HCT116 (cell line): ENCODE measurements at regions not wholly inside any gene's neighbourhood (a gene's known extent, or its start where the extent isn't known, plus 50 kb on each side); places are given as distances from the start of the nearest gene placed in this dataset.

Experiments
- ATAC-seq: fragments of 200-7000 bp; cut with Tn5 transposase; 2 replicates; pipeline ENCODE4 v1.9.1; 2020; ENCODE audit warnings: mild to moderate bottlenecking, moderate library complexity
- BruUV-seq: library from RNA; stranded (reverse); fragments of 400-500 nt; replicated peaks from 2 replicates; lab custom pipeline; 2021; lab: Mats Ljungman, UMichigan
- CTCF ChIA-PET: fragments of 300-600 bp; sonication (Branson Sonifier 250); formaldehyde crosslinking; loops from one replicate; lab custom pipeline; 2021; ENCODE audit warnings: antibody characterized with exemption; lab: Charles Lee
- POLR2A ChIA-PET: fragments of 300-600, 350-600 bp; sonication (Branson Sonifier 250); formaldehyde crosslinking; loops from one replicate; lab custom pipeline; 2021; ENCODE audit warnings: antibody characterized with exemption; lab: Charles Lee
- RAD21 ChIA-PET, 2 experiments: fragments of 300-600 bp; sonication (Branson Sonifier 250); formaldehyde crosslinking; loops; one replicate each; lab custom pipeline; 2023; ENCODE audit warnings: low total read pairs in 2 of 2; ENCODE audit not compliant: uncharacterized antibody in 2 of 2, unreplicated experiment in 2 of 2, low non-redundant PET in 1 of 2; lab: Charles Lee
- DNase-seq: peaks from one replicate; pipeline ENCODE4 v3.0.0-alpha.2; 2010; ENCODE audit warnings: low read depth, low spot score
- H2AFZ ChIP-seq: fragments of 200-600 bp; shearing (Covaris generic), sonication (generic); 2 replicates; pipeline ENCODE4 v1.6.1; 2017; ENCODE audit warnings: low read depth, mixed run types, mixed read lengths, antibody characterized with exemption, low read length; ENCODE audit not compliant: poor library complexity, severe bottlenecking
- H3K27ac ChIP-seq: 2 replicates; pipeline ENCODE4 v1.5.1; 2012; ENCODE audit warnings: low read depth, low read length
- H3K27me3 ChIP-seq: fragments of 200-600 bp; sonication (generic); 2 replicates; pipeline ENCODE4 v1.6.1; 2016; ENCODE audit warnings: mixed run types, low read length, mixed read lengths; ENCODE audit not compliant: insufficient read depth
- H3K36me3 ChIP-seq, 2 experiments: fragments of 200-500 bp in 1 of 2; fragments of 200-600 bp in 1 of 2; sonication (Bioruptor generic) in 1 of 2; sonication (generic) in 1 of 2; 2 replicates each; pipeline versions ENCODE4 v1.5.1 to v1.6.1; 2014 to 2016; ENCODE audit warnings: low read length in 2 of 2, inconsistent platforms in 1 of 2, mixed read lengths in 1 of 2, mixed run types in 1 of 2; ENCODE audit not compliant: insufficient read depth in 2 of 2, control insufficient read depth in 1 of 2
- H3K4me1 ChIP-seq, 2 experiments: fragments of 200-600 bp in 1 of 2; sonication (generic) in 1 of 2; 2 replicates each; pipeline versions ENCODE4 v1.5.1 to v1.6.1; 2012 to 2017; ENCODE audit warnings: low read length in 2 of 2, inconsistent platforms in 1 of 2, mild to moderate bottlenecking in 1 of 2, mixed read lengths in 1 of 2, mixed run types in 1 of 2, moderate library complexity in 1 of 2; ENCODE audit not compliant: insufficient read depth in 2 of 2, control insufficient read depth in 1 of 2
- H3K4me2 ChIP-seq: fragments of 200-600 bp; sonication (generic); 2 replicates; pipeline ENCODE4 v1.6.1; 2017; ENCODE audit warnings: mixed run types, low read length, mixed read lengths
- H3K4me3 ChIP-seq, 2 experiments: fragments of 200-600 bp in 1 of 2; sonication (generic) in 1 of 2; replicated peaks in 1 of 2; 2 replicates each; pipeline ENCODE4 v1.5.1; 2011 to 2016; ENCODE audit warnings: low read length in 2 of 2, control low read depth in 1 of 2, low read depth in 1 of 2, mild to moderate bottlenecking in 1 of 2, mixed read lengths in 1 of 2, mixed run types in 1 of 2
- H3K79me2 ChIP-seq: fragments of 200-600 bp; sonication (generic); 2 replicates; pipeline ENCODE4 v1.6.1; 2017; ENCODE audit warnings: mild to moderate bottlenecking, mixed run types, low read length, moderate library complexity, mixed read lengths; ENCODE audit not compliant: insufficient read depth
- H3K9ac ChIP-seq: fragments of 200-600 bp; sonication (generic); 2 replicates; pipeline ENCODE4 v1.6.1; 2016; ENCODE audit warnings: low read length, mixed read lengths
- H3K9me2 ChIP-seq: fragments of 200-600 bp; sonication (generic), shearing (Covaris generic); 2 replicates; pipeline ENCODE4 v1.6.1; 2017; ENCODE audit warnings: mixed run types, mild to moderate bottlenecking, moderate library complexity; ENCODE audit not compliant: insufficient read depth
- H3K9me3 ChIP-seq, 2 experiments: fragments of 200-500 bp in 1 of 2; fragments of 200-600 bp in 1 of 2; sonication (Bioruptor generic) in 1 of 2; sonication (generic) in 1 of 2; 2 replicates each; pipeline ENCODE4 v1.6.1; 2014 to 2017; ENCODE audit warnings: low read length in 2 of 2, mixed read lengths in 2 of 2, inconsistent platforms in 1 of 2, low read depth in 1 of 2, mild to moderate bottlenecking in 1 of 2, mixed run types in 1 of 2, moderate library complexity in 1 of 2; ENCODE audit not compliant: control insufficient read depth in 1 of 2, insufficient read depth in 1 of 2
- H4K20me1 ChIP-seq: fragments of 200-600 bp; sonication (generic), shearing (Covaris generic); 2 replicates; pipeline ENCODE4 v1.6.1; 2017; ENCODE audit warnings: mixed run types, mild to moderate bottlenecking, moderate library complexity; ENCODE audit not compliant: insufficient read depth
- ATF3 ChIP-seq: IDR thresholded peaks from 2 replicates; pipeline ENCODE4 v1.6.1; 2012
- CBX3 ChIP-seq: IDR thresholded peaks from 2 replicates; pipeline ENCODE4 v1.6.1; 2012; ENCODE audit warnings: low read depth
- CEBPB ChIP-seq: IDR thresholded peaks from 2 replicates; pipeline ENCODE4 v1.6.1; 2012; ENCODE audit warnings: low read depth
- CTCF ChIP-seq, 3 experiments: fragments of 200-600 bp in 1 of 3; sonication (generic) in 1 of 3; IDR thresholded peaks in 2 of 3; conservative IDR thresholded peaks in 1 of 3; 2 replicates each; pipeline ENCODE4 v1.5.1; 2012 to 2017; ENCODE audit warnings: low read depth in 2 of 3, low read length in 2 of 3, antibody characterized with exemption in 1 of 3, borderline replicate concordance in 1 of 3, control low read depth in 1 of 3, mild to moderate bottlenecking in 1 of 3, mixed read lengths in 1 of 3, mixed run types in 1 of 3, moderate library complexity in 1 of 3; ENCODE audit not compliant: insufficient read depth in 1 of 3
- ELF1 ChIP-seq: IDR thresholded peaks from 2 replicates; pipeline ENCODE4 v1.6.1; 2012; ENCODE audit warnings: low read depth, borderline replicate concordance
- EZH2 ChIP-seq: fragments of 200-600 bp; sonication (generic); IDR thresholded peaks from 2 replicates; pipeline ENCODE4 v1.6.1; 2017; ENCODE audit warnings: antibody characterized with exemption, mixed run types
- EZH2phosphoT487 ChIP-seq: fragments of 200-600 bp; IDR thresholded peaks from 2 replicates; pipeline ENCODE4 v1.6.1; 2018; ENCODE audit warnings: antibody characterized with exemption, borderline replicate concordance
- FOSL1 ChIP-seq: IDR thresholded peaks from 2 replicates; pipeline ENCODE4 v1.6.1; 2012; ENCODE audit warnings: low read depth
- JUND ChIP-seq: IDR thresholded peaks from 2 replicates; pipeline ENCODE4 v1.6.1; 2012
- MAX ChIP-seq: IDR thresholded peaks from 2 replicates; pipeline ENCODE4 v1.6.1; 2012
- POLR2A ChIP-seq: IDR thresholded peaks from 2 replicates; pipeline ENCODE4 v1.7.0; 2011; ENCODE audit warnings: borderline replicate concordance; ENCODE audit not compliant: insufficient read depth, insufficient read length; ENCODE audit errors: extremely low read depth
- POLR2AphosphoS5 ChIP-seq: IDR thresholded peaks from 2 replicates; pipeline ENCODE4 v1.6.1; 2011; ENCODE audit warnings: mild to moderate bottlenecking, low read depth, low read length, moderate library complexity
- SIN3A ChIP-seq: IDR thresholded peaks from 2 replicates; pipeline ENCODE4 v1.6.1; 2012; ENCODE audit warnings: low read depth
- SRF ChIP-seq: IDR thresholded peaks from 2 replicates; pipeline ENCODE4 v1.6.1; 2012; ENCODE audit warnings: low read depth
- TCF7L2 ChIP-seq: IDR thresholded peaks from 2 replicates; pipeline ENCODE4 v1.7.0; 2011; ENCODE audit warnings: borderline replicate concordance, inconsistent platforms; ENCODE audit not compliant: insufficient read depth, insufficient read length; ENCODE audit errors: extremely low read depth
- ZFX ChIP-seq: fragments of 450-650 bp; IDR thresholded peaks from 2 replicates; pipeline ENCODE4 v1.6.1; 2017
- intact Hi-C: fragments of 100-400 bp; cut with micrococcal nuclease; formaldehyde crosslinking; loops from 2 replicates; pipeline ENCODE4 v1.10.0; 2022

GRCh38 chr3:18529631-18530030, 104.5 kb upstream of the SATB1 start:
- no peak overlapping the region for H2AFZ ChIP-seq
- H3K27me3 ChIP-seq: no peaks in the 10 kb centered on the region
- TF ChIP-seq CBX3 (no peak), POLR2A (no peak), FOSL1 (no peak), CEBPB (no peak), SRF (no peak), POLR2AphosphoS5 (no peak), TCF7L2 (no peak), ZFX (no peak), CTCF (IDR thresholded peaks at IDR 0.05 in 2 of 3, conservative IDR thresholded peaks at IDR 0.05 in 1 of 3; ENCODE audit: borderline replicate concordance in 1 of 3, insufficient read depth in 1 of 3, low read depth in 2 of 3, low read length in 2 of 3) (no peak), SIN3A (no peak), EZH2 (no peak), ELF1 (no peak), EZH2phosphoT487 (no peak), JUND (no peak), ATF3 (no peak), MAX (no peak)
- ChIA-PET CTCF (no interaction called here), RAD21 (no interaction called here), POLR2A (no interaction called here)
- no TSS peak for BruUV-seq
- H3K4me2 ChIP-seq: no peak overlapping the region
- H3K9me3 ChIP-seq: no peaks in the 10 kb centered on the region
- no peaks in the 10 kb centered on the region for H4K20me1 ChIP-seq
- no peaks in the 10 kb centered on the region for H3K9me2 ChIP-seq
- DNase-seq: no peak
- ATAC-seq: no peak
- H3K4me1 ChIP-seq: no peaks in the 10 kb centered on the region
- no peaks in the 10 kb centered on the region for H3K79me2 ChIP-seq
- intact Hi-C loops: no loop called here
- H3K9ac ChIP-seq: no peak overlapping the region
- H3K4me3 ChIP-seq: no peak overlapping the region
- no peak overlapping the region for H3K27ac ChIP-seq
- H3K36me3 ChIP-seq: no peaks in the 10 kb centered on the region
